ENCODE measurements at regions not wholly inside any gene's neighbourhood (a gene's known extent, or its start where the extent isn't known, plus 50 kb on each side); places are given as distances from the start of the nearest gene placed in this dataset.

- Histone ChIP-seq H3K4me3 (ENCODE audit: low read depth, low read length) (no peak overlapping the region), H3K4me1 (ENCODE audit: control insufficient read depth, insufficient read depth, low read length) (no peaks in the 10 kb centered on the region), H3K9me3 (ENCODE audit: control insufficient read depth, insufficient read depth, low read depth, low read length) (no peaks in the 10 kb centered on the region), H3K27ac (ENCODE audit: extremely low read depth, low read depth, low read length) (no peak overlapping the region), H3K36me3 (ENCODE audit: control insufficient read depth in 2 of 2, insufficient read depth in 1 of 2, low read length in 2 of 2) (no peaks in the 10 kb centered on the region)
- ChIA-PET POLR2A (no interaction called here), CTCF (interaction anchor here (0.6 kb wide), 1 partner anchor 126 kb away, joined by 5 read pairs; no protein-coding TSS in a partner anchor)
- TF ChIP-seq PRDM6 (tag by site-specific recombination; IDR thresholded peaks at IDR 0.05) (no peak), ZNF148 (tag by site-specific recombination; IDR thresholded peaks at IDR 0.05; ENCODE audit: borderline replicate concordance) (no peak), ZNF133 (tag by site-specific recombination; IDR thresholded peaks at IDR 0.05) (no peak), ZNF629 (tag by site-specific recombination; IDR thresholded peaks at IDR 0.05) (no peak), ZNF138 (tag by site-specific recombination; IDR thresholded peaks at IDR 0.05; ENCODE audit: borderline replicate concordance) (no peak)
- TF ChIP-seq, protein P1, sequence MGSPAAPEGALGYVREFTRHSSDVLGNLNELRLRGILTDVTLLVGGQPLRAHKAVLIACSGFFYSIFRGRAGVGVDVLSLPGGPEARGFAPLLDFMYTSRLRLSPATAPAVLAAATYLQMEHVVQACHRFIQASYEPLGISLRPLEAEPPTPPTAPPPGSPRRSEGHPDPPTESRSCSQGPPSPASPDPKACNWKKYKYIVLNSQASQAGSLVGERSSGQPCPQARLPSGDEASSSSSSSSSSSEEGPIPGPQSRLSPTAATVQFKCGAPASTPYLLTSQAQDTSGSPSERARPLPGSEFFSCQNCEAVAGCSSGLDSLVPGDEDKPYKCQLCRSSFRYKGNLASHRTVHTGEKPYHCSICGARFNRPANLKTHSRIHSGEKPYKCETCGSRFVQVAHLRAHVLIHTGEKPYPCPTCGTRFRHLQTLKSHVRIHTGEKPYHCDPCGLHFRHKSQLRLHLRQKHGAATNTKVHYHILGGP (tag by site-specific recombination; IDR thresholded peaks at IDR 0.05): no peak
Measured at GRCh38 chr13:22050951-22051563, 380.2 kb downstream of the FGF9 start.

DNA sequence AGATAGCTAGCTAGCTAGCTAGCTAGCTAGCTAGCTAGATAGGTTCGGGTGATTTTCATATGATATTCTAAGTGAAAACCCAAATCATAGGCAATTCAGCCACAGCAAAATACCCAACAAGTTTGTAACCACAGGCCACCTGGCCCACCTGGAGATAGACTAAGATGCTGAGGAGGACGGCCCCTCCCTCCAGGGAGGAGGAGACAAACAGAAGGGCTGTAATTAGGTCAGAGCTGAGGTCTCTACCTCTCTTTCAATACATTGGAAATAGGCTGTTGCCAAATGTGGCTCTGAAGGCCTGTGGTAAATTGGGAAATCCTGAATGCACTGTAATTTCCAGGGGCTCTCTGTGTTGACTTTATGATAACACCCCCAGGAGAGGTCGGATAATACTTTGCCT lies 382.2 kb downstream of the FGF9 start:
- Histone ChIP-seq H3K27ac (ENCODE audit: extremely low read depth, low read depth, low read length) (no peak overlapping the region), H3K4me1 (ENCODE audit: control insufficient read depth, insufficient read depth, low read length) (no peaks in the 10 kb centered on the region), H3K36me3 (ENCODE audit: control insufficient read depth in 2 of 2, insufficient read depth in 1 of 2, low read length in 2 of 2) (no peaks in the 10 kb centered on the region), H3K4me3 (ENCODE audit: low read depth, low read length) (no peak overlapping the region), H3K9me3 (ENCODE audit: control insufficient read depth, insufficient read depth, low read depth, low read length) (no peaks in the 10 kb centered on the region)
- no peak for TF ChIP-seq ZNF561 (tag by site-specific recombination; IDR thresholded peaks at IDR 0.05; ENCODE audit: borderline replicate concordance)
- no peak for TF ChIP-seq SCRT2 (tag by site-specific recombination; IDR thresholded peaks at IDR 0.05)
- no peak for TF ChIP-seq ZNF776 (tag by site-specific recombination; IDR thresholded peaks at IDR 0.05; ENCODE audit: borderline replicate concordance)
- TF ChIP-seq ZNF133 (tag by site-specific recombination; IDR thresholded peaks at IDR 0.05): no peak
- TF ChIP-seq ZNF785 (tag by site-specific recombination; IDR thresholded peaks at IDR 0.05): no peak
- TF ChIP-seq ZNF335 (tag by site-specific recombination; conservative IDR thresholded peaks at IDR 0.05): no peak
- TF ChIP-seq EGR2 (tag by site-specific recombination; IDR thresholded peaks at IDR 0.05; ENCODE audit: low read depth): no peak
- POLR2A ChIA-PET: no interaction called here
- CTCF ChIA-PET: no interaction called here

- H3K27ac ChIP-seq (ENCODE audit: extremely low read depth, low read depth, low read length): no peak overlapping the region
- ChIA-PET CTCF (no interaction called here), POLR2A (no interaction called here)
- no peaks in the 10 kb centered on the region for H3K36me3 ChIP-seq (ENCODE audit: control insufficient read depth in 2 of 2, insufficient read depth in 1 of 2, low read length in 2 of 2)
- no peaks in the 10 kb centered on the region for H3K4me1 ChIP-seq (ENCODE audit: control insufficient read depth, insufficient read depth, low read length)
- no peak overlapping the region for H3K4me3 ChIP-seq (ENCODE audit: low read depth, low read length)
- H3K9me3 ChIP-seq (ENCODE audit: control insufficient read depth, insufficient read depth, low read depth, low read length): no peaks in the 10 kb centered on the region
- TF ChIP-seq PRDM4 (tag by site-specific recombination; IDR thresholded peaks at IDR 0.05) (no peak), OVOL3 (tag by site-specific recombination; IDR thresholded peaks at IDR 0.05) (no peak), ZNF747 (tag by site-specific recombination; IDR thresholded peaks at IDR 0.05) (no peak), ZNF623 (tag by site-specific recombination; IDR thresholded peaks at IDR 0.05) (no peak), ZNF394 (tag by site-specific recombination; IDR thresholded peaks at IDR 0.05; ENCODE audit: borderline replicate concordance) (no peak), ZNF169 (tag by site-specific recombination; IDR thresholded peaks at IDR 0.05) (no peak)
- TF ChIP-seq, protein P2, sequence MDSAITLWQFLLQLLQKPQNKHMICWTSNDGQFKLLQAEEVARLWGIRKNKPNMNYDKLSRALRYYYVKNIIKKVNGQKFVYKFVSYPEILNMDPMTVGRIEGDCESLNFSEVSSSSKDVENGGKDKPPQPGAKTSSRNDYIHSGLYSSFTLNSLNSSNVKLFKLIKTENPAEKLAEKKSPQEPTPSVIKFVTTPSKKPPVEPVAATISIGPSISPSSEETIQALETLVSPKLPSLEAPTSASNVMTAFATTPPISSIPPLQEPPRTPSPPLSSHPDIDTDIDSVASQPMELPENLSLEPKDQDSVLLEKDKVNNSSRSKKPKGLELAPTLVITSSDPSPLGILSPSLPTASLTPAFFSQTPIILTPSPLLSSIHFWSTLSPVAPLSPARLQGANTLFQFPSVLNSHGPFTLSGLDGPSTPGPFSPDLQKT (IDR thresholded peaks at IDR 0.05; ENCODE audit: borderline replicate concordance, low read depth, low read length): no peak
Measured at GRCh38 chr13:22055259-22055658, 384.4 kb downstream of the FGF9 start.
